HG02610 (cell line): ENCODE measurements at regions not wholly inside any gene's neighbourhood (a gene's known extent, or its start where the extent isn't known, plus 50 kb on each side); places are given as distances from the start of the nearest gene placed in this dataset.
A peak's percentile ranks its signal among the peaks of the same experiment; 100 is the strongest.

Experiments used
- ATAC-seq: cut with Tn5 transposase; IDR thresholded peaks from one replicate; pipeline ENCODE4 v1.9.1; 2021; ENCODE audit warnings: mild to moderate bottlenecking, moderate library complexity; ENCODE audit not compliant: unreplicated experiment

DNA sequence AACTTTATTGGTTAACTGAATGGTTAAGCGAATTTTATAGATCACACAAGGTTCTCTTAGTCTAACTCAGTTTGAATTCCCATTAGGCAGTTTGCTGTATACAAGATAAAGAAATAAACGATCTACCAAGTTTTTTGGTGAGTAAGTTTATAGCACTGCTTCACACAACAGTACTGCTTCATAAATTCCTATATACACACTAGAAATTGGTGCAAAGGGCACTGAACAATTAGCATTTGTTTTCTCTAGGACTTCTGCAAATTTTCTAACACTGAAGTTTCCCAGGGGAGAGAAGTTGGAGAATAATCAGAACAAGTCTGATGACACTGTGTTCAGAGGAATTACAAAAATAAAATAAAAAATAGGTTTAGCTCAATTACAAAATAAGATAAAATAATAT lies 1138.8 kb upstream of the PCDH9 start:
- ATAC-seq, result no peak

GRCh38 chr13:68359105-68359504 lies 1129.0 kb upstream of the PCDH9 start:
- no peak for ATAC-seq

GRCh38 chr13:68358294-68358705 lies 1128.2 kb upstream of the PCDH9 start:
- ATAC-seq, result no peak

- ATAC-seq, result no peak
Measured at GRCh38 chr13:68350554-68350953, 1120.4 kb upstream of the PCDH9 start.

- ATAC-seq, result no peak
Measured at GRCh38 chr13:68347220-68347619, 1117.1 kb upstream of the PCDH9 start.

GRCh38 chr13:68345963-68346531 lies 1115.9 kb upstream of the PCDH9 start:
- no peak for ATAC-seq

DNA sequence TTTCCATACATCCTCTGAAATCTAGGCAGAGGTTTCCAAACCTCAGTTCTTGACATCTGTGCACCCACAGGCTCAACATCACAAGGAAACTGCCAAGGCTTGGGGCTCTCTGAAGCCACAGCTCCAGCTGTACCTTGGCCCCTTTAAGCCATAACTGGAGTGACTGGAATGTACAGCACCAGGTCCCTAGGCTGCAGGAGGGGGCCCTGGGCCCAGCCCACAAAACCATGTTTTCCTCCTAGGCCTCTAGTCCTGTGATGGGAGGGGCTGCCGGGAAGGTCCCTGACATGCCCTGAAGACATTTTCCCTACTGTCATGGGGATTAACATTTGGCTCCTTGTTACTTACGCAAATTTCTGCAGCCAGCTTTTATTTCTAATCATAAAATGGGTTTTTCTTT lies 1093.0 kb upstream of the PCDH9 start:
- no peak for ATAC-seq

DNA sequence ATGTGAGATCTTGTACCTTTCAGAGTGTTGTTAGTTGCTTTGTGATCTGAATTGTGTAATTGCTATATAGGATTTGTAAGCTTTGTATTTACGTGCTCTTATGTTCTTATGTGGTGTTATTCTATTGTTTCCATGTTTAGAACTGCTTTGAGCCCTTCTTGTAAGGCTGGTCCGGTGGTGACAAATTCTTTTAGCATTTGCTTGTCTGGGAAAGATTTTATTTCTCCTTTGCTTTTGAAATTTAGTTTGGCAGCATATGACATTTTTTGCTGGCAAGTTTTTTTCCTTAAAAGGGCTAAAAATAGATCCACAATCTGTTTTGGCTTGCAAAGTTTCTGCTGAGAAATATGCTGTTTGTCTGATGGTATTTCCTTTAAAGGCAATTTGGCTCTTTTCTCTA lies 1089.2 kb upstream of the PCDH9 start:
- ATAC-seq, result no peak

DNA sequence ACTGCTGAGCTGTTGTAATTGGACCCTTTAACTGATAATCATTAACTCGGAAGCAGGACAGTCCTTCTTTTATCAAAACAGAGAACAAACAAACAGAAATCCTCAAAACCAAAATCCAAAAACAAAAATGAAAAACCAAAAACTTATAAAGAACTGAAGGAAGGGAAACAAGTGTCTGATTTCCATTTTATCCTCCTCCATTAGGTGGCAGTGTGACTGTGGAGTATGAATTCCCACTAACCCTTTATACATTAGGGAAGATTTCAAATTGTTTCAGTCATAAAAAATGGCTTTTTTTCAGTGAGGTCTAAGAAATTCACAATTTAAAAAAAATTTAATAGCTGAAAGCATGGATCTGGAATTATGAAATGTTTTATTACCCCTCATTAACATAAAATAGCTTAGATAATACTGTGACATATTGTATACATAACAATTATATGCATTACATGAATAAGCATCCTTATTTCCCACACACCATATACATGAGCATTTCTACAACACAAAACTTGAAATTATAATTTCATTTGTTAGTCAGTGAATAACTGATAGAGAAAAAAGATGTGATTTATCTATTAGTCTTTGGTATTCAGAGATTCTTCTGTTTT lies 1074.3 kb upstream of the PCDH9 start:
- ATAC-seq, result peak; percentile 75

DNA sequence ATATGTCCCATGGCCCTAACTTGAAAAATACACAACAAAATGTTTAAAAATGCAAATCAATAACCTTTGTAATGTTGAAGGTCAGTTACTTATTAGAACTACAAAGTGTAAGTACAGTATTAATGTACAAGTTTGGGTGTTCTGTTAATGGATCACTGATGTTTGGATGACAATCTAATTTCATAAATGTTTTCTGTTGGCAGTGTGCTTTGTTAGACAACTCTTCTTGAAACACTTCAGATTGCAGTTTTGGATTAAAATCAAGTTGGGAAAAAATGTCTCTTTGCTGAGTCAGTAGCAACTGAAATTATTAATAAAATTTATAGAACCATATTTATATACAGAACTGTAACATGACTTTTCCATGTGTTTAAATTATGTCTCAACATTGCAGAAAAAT lies 1063.5 kb upstream of the PCDH9 start:
- ATAC-seq, result no peak

DNA sequence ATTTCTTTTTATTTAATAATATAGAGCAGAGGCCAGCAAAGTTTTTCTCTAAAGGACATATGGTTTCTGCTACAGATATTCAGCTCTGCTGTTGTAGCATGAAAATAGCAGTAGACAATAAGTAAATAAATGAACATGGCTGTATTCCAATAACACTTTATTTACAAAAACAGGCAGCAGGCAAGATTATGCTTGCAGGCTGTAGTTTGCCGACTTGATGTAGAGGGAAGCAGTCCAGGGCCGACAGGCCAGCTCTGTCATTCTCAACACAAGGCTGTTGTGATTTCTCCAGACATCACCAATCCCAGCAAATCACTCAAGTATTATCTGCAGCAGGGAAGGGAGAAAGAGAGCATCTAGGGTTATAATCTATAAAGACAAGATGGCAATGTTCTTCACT lies 1062.5 kb upstream of the PCDH9 start:
- ATAC-seq, result no peak

DNA sequence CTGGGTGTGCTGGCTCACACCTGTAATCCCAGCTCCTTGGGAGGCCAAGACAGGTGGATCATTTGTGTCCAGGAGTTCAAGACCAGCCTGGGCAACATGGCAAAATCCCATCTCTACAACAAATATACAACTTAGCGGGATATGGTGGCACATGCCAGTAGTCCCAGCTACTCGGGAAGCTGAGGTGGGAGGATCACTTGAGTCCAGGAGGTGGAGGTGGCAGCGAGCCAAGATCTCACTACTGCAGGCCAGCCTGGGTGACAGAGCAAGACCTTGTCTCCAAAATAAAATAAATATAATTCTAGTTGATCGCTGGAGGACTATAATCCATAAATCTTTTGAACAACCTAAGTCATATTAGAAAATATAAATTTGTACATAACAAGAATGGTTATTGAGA lies 1061.5 kb upstream of the PCDH9 start:
- no peak for ATAC-seq

DNA sequence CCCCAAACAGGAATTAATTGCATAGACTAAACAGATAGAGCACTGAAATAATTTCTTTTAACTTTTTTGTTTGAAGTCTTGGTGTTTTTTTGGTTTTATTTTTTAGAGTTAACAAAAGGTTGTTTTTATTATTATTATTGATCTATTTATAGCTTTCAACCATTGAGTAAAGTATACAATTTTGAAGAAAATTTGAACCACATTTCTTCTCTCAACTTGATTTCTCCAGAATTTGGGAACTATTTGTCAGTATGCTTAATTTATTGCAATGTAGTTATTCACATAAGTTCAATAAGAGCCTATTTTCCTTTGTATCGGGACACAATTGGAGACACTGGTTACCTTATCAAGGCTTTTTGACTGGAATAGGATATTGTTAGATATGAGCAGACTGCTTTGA lies 1045.6 kb upstream of the PCDH9 start:
- ATAC-seq, result no peak

DNA sequence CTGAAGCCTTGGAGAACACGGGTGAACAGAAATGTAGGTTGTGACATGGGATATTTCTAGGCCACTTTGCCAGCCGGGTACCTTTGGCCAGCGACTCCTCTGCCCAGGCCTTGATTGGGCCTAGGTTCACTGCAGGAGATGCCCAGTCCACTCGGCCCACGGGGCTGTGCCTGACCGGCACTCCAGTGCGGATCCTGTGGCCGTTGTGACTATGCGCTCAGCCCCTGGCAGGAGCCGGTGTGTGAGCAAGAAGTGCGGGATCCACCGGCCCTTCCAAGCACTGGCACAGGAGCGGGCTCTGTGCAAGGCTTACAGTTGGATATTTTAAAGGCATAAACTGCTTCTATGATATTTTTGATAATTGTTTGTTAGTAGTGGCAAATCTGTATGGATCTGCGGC lies 1042.5 kb upstream of the PCDH9 start:
- ATAC-seq, result no peak

- ATAC-seq, result no peak
Measured at GRCh38 chr13:68264692-68265091, 1034.6 kb upstream of the PCDH9 start.

GRCh38 chr13:68261105-68261504 lies 1031.0 kb upstream of the PCDH9 start:
- ATAC-seq, result no peak

- no peak for ATAC-seq
Measured at GRCh38 chr13:68257111-68257842, 1027.1 kb upstream of the PCDH9 start.

- ATAC-seq, result no peak
Measured at GRCh38 chr13:68254151-68254550, 1024.0 kb upstream of the PCDH9 start.

- ATAC-seq, result no peak
Measured at GRCh38 chr13:68234274-68234673, 1004.1 kb upstream of the PCDH9 start.

- ATAC-seq, result no peak
Measured at GRCh38 chr13:68232351-68233130, 1002.4 kb upstream of the PCDH9 start.

GRCh38 chr13:68214691-68215415 lies 984.7 kb upstream of the PCDH9 start:
- no peak for ATAC-seq
